Coronary artery (tissue), 2 donors: ENCODE measurements at regions not wholly inside any gene's neighbourhood (a gene's known extent, or its start where the extent isn't known, plus 50 kb on each side); places are given as distances from the start of the nearest gene placed in this dataset.
"Not testable (repeated sequence)": the region's sequence is repeated elsewhere in the genome, so short reads cannot be mapped to it uniquely, and the experiment has no call there.

ENCODE experiments used
- DNase-seq: peaks from one replicate; pipeline ENCODE4 v3.0.0-alpha.2; 2017; ENCODE audit warnings: low spot score
- H3K27ac ChIP-seq, 2 donors: fragments of 200-600 bp; sonication (generic); one replicate each; pipeline ENCODE4 v1.5.1; 2016 to 2019
- H3K4me3 ChIP-seq: fragments of 200-600 bp; sonication (generic); 2 replicates; pipeline ENCODE4 v1.5.1; 2016; ENCODE audit warnings: mild to moderate bottlenecking, moderate library complexity
- CTCF ChIP-seq: fragments of 200-600 bp; sonication (generic); IDR thresholded peaks from one replicate; pipeline ENCODE4 v1.5.1; 2019; ENCODE audit warnings: antibody characterized with exemption

GRCh38 chr2:157015015-157015575, 242.4 kb upstream of the GALNT5 start:
- no peak for DNase-seq
- no peak overlapping the region for H3K27ac ChIP-seq
- no peak overlapping the region for H3K4me3 ChIP-seq
- TF ChIP-seq CTCF, result no peak

- H3K4me3 ChIP-seq, DNase-seq, H3K27ac ChIP-seq: not testable (repeated sequence)
These were observed 234.2 kb upstream of the GALNT5 start for GRCh38 chr2:157023264-157023663.

GRCh38 chr2:157024129-157024528, 233.4 kb upstream of the GALNT5 start:
- H3K27ac ChIP-seq, result no peak overlapping the region
- no peak for DNase-seq
- no peak overlapping the region for H3K4me3 ChIP-seq
- TF ChIP-seq CTCF, result no peak

- TF ChIP-seq CTCF, result no peak
These were observed 225.5 kb upstream of the GALNT5 start for GRCh38 chr2:157032017-157032416.

GRCh38 chr2:157036726-157037125, 220.8 kb upstream of the GALNT5 start:
- DNase-seq, result no peak
- no peak for TF ChIP-seq CTCF
- Histone ChIP-seq H3K27ac (no peak overlapping the region), H3K4me3 (no peak overlapping the region)

More at GRCh38 chr2:157032017-157032416, 225.5 kb upstream of the GALNT5 start:
- no peak for DNase-seq
- Histone ChIP-seq H3K4me3 (no peak overlapping the region), H3K27ac (no peak overlapping the region)

- Histone ChIP-seq H3K4me3 (no peak overlapping the region), H3K27ac (no peak overlapping the region)
- TF ChIP-seq CTCF, result no peak
- DNase-seq, result no peak
These were observed 213.7 kb upstream of the GALNT5 start for GRCh38 chr2:157043786-157044185.

GRCh38 chr2:157046396-157046795, 211.1 kb upstream of the GALNT5 start:
- no peak for DNase-seq
- no peak for TF ChIP-seq CTCF

More at GRCh38 chr2:157046396-157046795, 211.1 kb upstream of the GALNT5 start:
- no peak overlapping the region for H3K27ac ChIP-seq
- H3K4me3 ChIP-seq, result no peak overlapping the region
